Testis (tissue), 2 donors: ENCODE measurements at regions not wholly inside any gene's neighbourhood (a gene's known extent, or its start where the extent isn't known, plus 50 kb on each side); places are given as distances from the start of the nearest gene placed in this dataset.

Source experiments
- CTCF ChIP-seq, 3 experiments: fragments of 450-650 bp in 2 of 3; fragments of 200-600 bp in 1 of 3; sonication (generic) in 1 of 3; IDR thresholded peaks; one replicate each; pipeline ENCODE4 v1.5.1; 2016 to 2019; ENCODE audit warnings: antibody characterized with exemption in 3 of 3, mild to moderate bottlenecking in 2 of 3, moderate library complexity in 1 of 3
- POLR2A ChIP-seq: fragments of 450-650 bp; IDR thresholded peaks from one replicate; pipeline ENCODE4 v1.6.1; 2017; ENCODE audit warnings: antibody characterized with exemption, mild to moderate bottlenecking, moderate library complexity

- TF ChIP-seq POLR2A (no peak), CTCF (IDR thresholded peaks at IDR 0.05) (no peak)
Observed at GRCh38 chrX:85516131-85516530, 136.7 kb upstream of the POF1B start.
